Mesenchymal stem cell (in vitro differentiated cells and primary cell): ENCODE measurements at regions not wholly inside any gene's neighbourhood (a gene's known extent, or its start where the extent isn't known, plus 50 kb on each side); places are given as distances from the start of the nearest gene placed in this dataset.

Experiments
- DNase-seq: peaks from one replicate; pipeline ENCODE4 v3.0.0-alpha.2; 2013
- H2AFZ ChIP-seq: one replicate; pipeline ENCODE4 v1.6.1; 2013; ENCODE audit warnings: low read depth, mild to moderate bottlenecking, control low read depth, inconsistent platforms, low read length, moderate library complexity
- H2AK5ac ChIP-seq: 2 replicates; pipeline ENCODE4 v1.6.1; 2013; ENCODE audit warnings: low read length, moderate library complexity, mild to moderate bottlenecking, inconsistent platforms; ENCODE audit not compliant: severe bottlenecking
- H2BK120ac ChIP-seq: one replicate; pipeline ENCODE4 v1.6.1; 2013; ENCODE audit warnings: low read depth, mild to moderate bottlenecking, inconsistent platforms, low read length, moderate library complexity
- H2BK12ac ChIP-seq, 2 experiments: one replicate each; pipeline ENCODE4 v1.6.1; 2013; ENCODE audit warnings: inconsistent platforms in 2 of 2, low read length in 2 of 2, mild to moderate bottlenecking in 2 of 2, moderate library complexity in 2 of 2, control low read depth in 1 of 2
- H2BK15ac ChIP-seq: one replicate; pipeline ENCODE4 v1.6.1; 2013; ENCODE audit warnings: mild to moderate bottlenecking, low read depth, inconsistent platforms; ENCODE audit not compliant: poor library complexity, severe bottlenecking
- H2BK5ac ChIP-seq: 2 replicates; pipeline ENCODE4 v1.6.1; 2013; ENCODE audit warnings: low read depth, mild to moderate bottlenecking, low read length, control low read depth, inconsistent platforms; ENCODE audit not compliant: poor library complexity, severe bottlenecking
- H3K14ac ChIP-seq, 2 experiments: one replicate each; pipeline ENCODE4 v1.6.1; 2013; ENCODE audit warnings: inconsistent platforms in 2 of 2, low read length in 2 of 2, control low read depth in 1 of 2, mild to moderate bottlenecking in 1 of 2, moderate library complexity in 1 of 2
- H3K18ac ChIP-seq, 2 experiments: one replicate each; pipeline ENCODE4 v1.6.1; 2013; ENCODE audit warnings: inconsistent platforms in 2 of 2, low read length in 2 of 2, control low read depth in 1 of 2, low read depth in 1 of 2, mild to moderate bottlenecking in 1 of 2
- H3K23ac ChIP-seq, 2 experiments: one replicate each; pipeline ENCODE4 v1.6.1; 2013; ENCODE audit warnings: inconsistent platforms in 2 of 2, low read length in 2 of 2, mild to moderate bottlenecking in 2 of 2, moderate library complexity in 2 of 2, control low read depth in 1 of 2
- H3K27ac ChIP-seq: 2 replicates; pipeline ENCODE4 v1.5.1; 2013; ENCODE audit warnings: mild to moderate bottlenecking, moderate library complexity, low read length, control low read depth, inconsistent platforms; ENCODE audit not compliant: poor library complexity, severe bottlenecking
- H3K27me3 ChIP-seq, 2 experiments: 2 replicates each; pipeline versions ENCODE4 v1.6.1 to v1.7.0; 2013; ENCODE audit warnings: low read length in 2 of 2, mild to moderate bottlenecking in 2 of 2, moderate library complexity in 2 of 2, control low read depth in 1 of 2, inconsistent platforms in 1 of 2; ENCODE audit not compliant: control insufficient read depth in 1 of 2, insufficient read depth in 1 of 2
- H3K36me3 ChIP-seq, 2 experiments: 2 replicates each; pipeline versions ENCODE4 v1.6.1 to v1.7.0; 2013; ENCODE audit warnings: low read length in 2 of 2, control low read depth in 1 of 2, inconsistent platforms in 1 of 2, low read depth in 1 of 2, mild to moderate bottlenecking in 1 of 2; ENCODE audit not compliant: insufficient read depth in 2 of 2, control insufficient read depth in 1 of 2
- H3K4ac ChIP-seq, 2 experiments: one replicate each; pipeline ENCODE4 v1.6.1; 2013; ENCODE audit warnings: inconsistent platforms in 2 of 2, low read length in 2 of 2, mild to moderate bottlenecking in 2 of 2, moderate library complexity in 2 of 2, control low read depth in 1 of 2, low read depth in 1 of 2
- H3K4me1 ChIP-seq: 2 replicates; pipeline ENCODE4 v1.6.1; 2013; ENCODE audit warnings: low read depth, low read length, control low read depth; ENCODE audit not compliant: control insufficient read depth, insufficient read depth
- H3K4me2 ChIP-seq: 2 replicates; pipeline ENCODE4 v1.6.1; 2013; ENCODE audit warnings: low read length, mild to moderate bottlenecking, inconsistent platforms; ENCODE audit not compliant: poor library complexity, severe bottlenecking
- H3K4me3 ChIP-seq, 2 experiments: 2 replicates each; pipeline versions ENCODE4 v1.5.1 to v1.7.0; 2013; ENCODE audit warnings: low read length in 2 of 2, mild to moderate bottlenecking in 2 of 2, control low read depth in 1 of 2, low read depth in 1 of 2; ENCODE audit not compliant: insufficient read depth in 1 of 2
- H3K79me1 ChIP-seq: replicated peaks from 2 replicates; pipeline ENCODE4 v1.6.1; 2013; ENCODE audit warnings: mild to moderate bottlenecking, control low read depth, low read length, inconsistent platforms; ENCODE audit not compliant: poor library complexity, severe bottlenecking
- H3K9ac ChIP-seq: 2 replicates; pipeline ENCODE4 v1.7.0; 2013; ENCODE audit warnings: mild to moderate bottlenecking, low read length, moderate library complexity
- H3K9me3 ChIP-seq: 2 replicates; pipeline ENCODE4 v1.7.0; 2013; ENCODE audit warnings: mild to moderate bottlenecking, low read length; ENCODE audit not compliant: control insufficient read depth
- H4K8ac ChIP-seq: one replicate; pipeline ENCODE4 v1.6.1; 2013; ENCODE audit warnings: inconsistent platforms, mild to moderate bottlenecking, low read length, moderate library complexity
- H4K91ac ChIP-seq: one replicate; pipeline ENCODE4 v1.6.1; 2013; ENCODE audit warnings: mild to moderate bottlenecking, low read length, inconsistent platforms
- WGBS: methylation state at CpG from one replicate; pipeline ENCODE4 v1.1.7; 2013; ENCODE audit warnings: mixed read lengths; 5-methylcytosine and 5-hydroxymethylcytosine counted together

GRCh38 chr2:182584462-182584861, 131.6 kb upstream of the DNAJC10 start:
- Histone ChIP-seq H3K23ac (no peak overlapping the region), H3K4me2 (no peak overlapping the region), H3K4ac (no peak overlapping the region), H2BK15ac (no peak overlapping the region), H3K36me3 (no peaks in the 10 kb centered on the region), H2BK12ac (no peak overlapping the region), H3K18ac (no peak overlapping the region), H2AK5ac (no peak overlapping the region), H2BK120ac (no peak overlapping the region), H2BK5ac (no peak overlapping the region), H4K8ac (no peak overlapping the region), H3K4me1 (no peaks in the 10 kb centered on the region), H3K27ac (no peak overlapping the region), H4K91ac (no peak overlapping the region), H3K27me3 (no peaks in the 10 kb centered on the region), H3K9me3 (no peaks in the 10 kb centered on the region), H3K79me1 (no peaks in the 10 kb centered on the region), H3K14ac (no peak overlapping the region), H3K9ac (no peak overlapping the region), H3K4me3 (no peak overlapping the region), H2AFZ (no peak overlapping the region)
- DNase-seq, result no peak
- 94% methylated on average over 3 of the region's 3 CpGs for WGBS

GRCh38 chr2:182585001-182585400, 131.1 kb upstream of the DNAJC10 start:
- no peak overlapping the region for H3K18ac ChIP-seq
- no peak overlapping the region for H4K91ac ChIP-seq
- H3K27me3 ChIP-seq, result no peaks in the 10 kb centered on the region
- no peak overlapping the region for H3K27ac ChIP-seq
- no peak overlapping the region for H4K8ac ChIP-seq
- H2BK120ac ChIP-seq, result no peak overlapping the region
- H3K79me1 ChIP-seq, result no peaks in the 10 kb centered on the region
- no peak overlapping the region for H3K4me2 ChIP-seq
- no peak overlapping the region for H2BK12ac ChIP-seq
- no peak overlapping the region for H3K4me3 ChIP-seq
- H3K36me3 ChIP-seq, result no peaks in the 10 kb centered on the region
- no peak overlapping the region for H3K14ac ChIP-seq
- H2BK5ac ChIP-seq, result no peak overlapping the region
- H3K4ac ChIP-seq, result no peak overlapping the region
- no peak overlapping the region for H2BK15ac ChIP-seq
- H3K23ac ChIP-seq, result no peak overlapping the region
- no CpG with 5 or more reads among the region's 3 CpGs for WGBS
- H3K9me3 ChIP-seq, result no peaks in the 10 kb centered on the region
- H2AFZ ChIP-seq, result no peak overlapping the region
- no peak for DNase-seq
- no peak overlapping the region for H2AK5ac ChIP-seq
- H3K9ac ChIP-seq, result no peak overlapping the region
- no peaks in the 10 kb centered on the region for H3K4me1 ChIP-seq

GRCh38 chr2:182585430-182585829, 130.6 kb upstream of the DNAJC10 start:
- H2BK120ac ChIP-seq, result no peak overlapping the region
- no peak overlapping the region for H2AFZ ChIP-seq
- H3K18ac ChIP-seq, result no peak overlapping the region
- H3K9ac ChIP-seq, result no peak overlapping the region
- H3K4me1 ChIP-seq, result no peaks in the 10 kb centered on the region
- H3K4me3 ChIP-seq, result no peak overlapping the region
- no peak overlapping the region for H3K4ac ChIP-seq
- no peak overlapping the region for H3K14ac ChIP-seq
- no peaks in the 10 kb centered on the region for H3K79me1 ChIP-seq
- no peak overlapping the region for H2AK5ac ChIP-seq
- no CpG with 5 or more reads among the region's 2 CpGs for WGBS
- no peak for DNase-seq
- no peak overlapping the region for H2BK15ac ChIP-seq
- no peak overlapping the region for H2BK5ac ChIP-seq
- no peaks in the 10 kb centered on the region for H3K27me3 ChIP-seq
- H2BK12ac ChIP-seq, result no peak overlapping the region
- no peak overlapping the region for H3K4me2 ChIP-seq
- H3K9me3 ChIP-seq, result no peaks in the 10 kb centered on the region
- H3K36me3 ChIP-seq, result no peaks in the 10 kb centered on the region
- no peak overlapping the region for H3K27ac ChIP-seq
- H3K23ac ChIP-seq, result no peak overlapping the region
- H4K8ac ChIP-seq, result no peak overlapping the region
- no peak overlapping the region for H4K91ac ChIP-seq

GRCh38 chr2:182586426-182586825, 129.6 kb upstream of the DNAJC10 start:
- Histone ChIP-seq H3K18ac (no peak overlapping the region), H3K27me3 (no peaks in the 10 kb centered on the region), H3K23ac (no peak overlapping the region), H4K91ac (no peak overlapping the region), H3K9me3 (no peaks in the 10 kb centered on the region), H3K36me3 (no peaks in the 10 kb centered on the region), H2BK120ac (no peak overlapping the region), H3K4me3 (no peak overlapping the region), H3K27ac (no peak overlapping the region), H2AFZ (no peak overlapping the region), H3K79me1 (no peaks in the 10 kb centered on the region), H4K8ac (no peak overlapping the region), H2BK5ac (no peak overlapping the region), H2BK15ac (no peak overlapping the region), H3K4ac (no peak overlapping the region), H3K9ac (no peak overlapping the region), H3K4me2 (no peak overlapping the region), H2AK5ac (peak overlapping the region; percentile 33), H3K4me1 (no peaks in the 10 kb centered on the region), H2BK12ac (no peak overlapping the region), H3K14ac (no peak overlapping the region)
- no peak for DNase-seq
- WGBS, result 94% methylated on average over 2 of the region's 2 CpGs
